Smooth muscle cell (in vitro differentiated cells): ENCODE measurements at regions not wholly inside any gene's neighbourhood (a gene's known extent, or its start where the extent isn't known, plus 50 kb on each side); places are given as distances from the start of the nearest gene placed in this dataset.

Experiments
- DNase-seq: peaks from one replicate; lab custom pipeline; 2025; ENCODE audit not compliant: unreplicated experiment; lab: John Stamatoyannopoulos, UW
- H2AFZ ChIP-seq: fragments of 200-600 bp; sonication (generic); 2 replicates; pipeline ENCODE4 v1.6.0; 2016; ENCODE audit warnings: antibody characterized with exemption, low read depth, mild to moderate bottlenecking
- H3F3A ChIP-seq: fragments of 200-600 bp; sonication (generic); 2 replicates; pipeline ENCODE4 v1.6.0; 2017; ENCODE audit warnings: antibody characterized with exemption, low read depth
- H3K27ac ChIP-seq: fragments of 200-600 bp; sonication (generic); 2 replicates; pipeline ENCODE4 v1.5.1; 2016; ENCODE audit warnings: low read depth, mild to moderate bottlenecking
- H3K27me3 ChIP-seq: fragments of 200-600 bp; sonication (generic); 2 replicates; pipeline ENCODE4 v1.6.1; 2016; ENCODE audit warnings: low read depth, mild to moderate bottlenecking
- H3K36me3 ChIP-seq: fragments of 200-600 bp; sonication (generic); 2 replicates; pipeline ENCODE4 v1.5.1; 2016; ENCODE audit warnings: low read depth
- H3K4me1 ChIP-seq: fragments of 200-600 bp; sonication (generic); 2 replicates; pipeline ENCODE4 v1.5.1; 2016; ENCODE audit warnings: low read depth
- H3K4me2 ChIP-seq: fragments of 200-600 bp; sonication (generic); 2 replicates; pipeline ENCODE4 v1.6.0; 2016; ENCODE audit warnings: mild to moderate bottlenecking
- H3K4me3 ChIP-seq: fragments of 200-600 bp; sonication (generic); 2 replicates; pipeline ENCODE4 v1.5.1; 2016; ENCODE audit warnings: mild to moderate bottlenecking
- H3K79me2 ChIP-seq: fragments of 200-600 bp; sonication (generic); 2 replicates; pipeline ENCODE4 v1.6.0; 2016; ENCODE audit warnings: low read depth, mild to moderate bottlenecking
- H3K9ac ChIP-seq: fragments of 200-600 bp; sonication (generic); 2 replicates; pipeline ENCODE4 v1.6.0; 2016; ENCODE audit warnings: low read depth
- H3K9me3 ChIP-seq: fragments of 200-600 bp; sonication (generic); replicated peaks from 2 replicates; pipeline ENCODE4 v1.5.1; 2016; ENCODE audit warnings: low read depth
- H4K20me1 ChIP-seq: fragments of 200-600 bp; sonication (generic); 2 replicates; pipeline ENCODE4 v1.6.0; 2016; ENCODE audit warnings: low read depth
- CTCF ChIP-seq: fragments of 200-600 bp; sonication (generic); IDR thresholded peaks from 2 replicates; pipeline ENCODE4 v1.5.1; 2017; ENCODE audit warnings: borderline replicate concordance, mild to moderate bottlenecking, antibody characterized with exemption; ENCODE audit not compliant: insufficient read depth, poor library complexity, severe bottlenecking
- WGBS: methylation state at CpG from one replicate; pipeline ENCODE4 v1.1.7; 2016; ENCODE audit warnings: low lambda C conversion rate; 5-methylcytosine and 5-hydroxymethylcytosine counted together

- no peaks in the 10 kb centered on the region for H3K79me2 ChIP-seq
- no peak for TF ChIP-seq CTCF
- H4K20me1 ChIP-seq: no peaks in the 10 kb centered on the region
- H3K9ac ChIP-seq: no peak overlapping the region
- H3K4me2 ChIP-seq: no peak overlapping the region
- WGBS: 82% methylated on average over 5 of the region's 5 CpGs
- no peaks in the 10 kb centered on the region for H3F3A ChIP-seq
- no peaks in the 10 kb centered on the region for H3K9me3 ChIP-seq
- H3K27ac ChIP-seq: no peak overlapping the region
- H3K4me3 ChIP-seq: no peak overlapping the region
- H2AFZ ChIP-seq: no peak overlapping the region
- no peaks in the 10 kb centered on the region for H3K4me1 ChIP-seq
- H3K36me3 ChIP-seq: no peaks in the 10 kb centered on the region
- no peaks in the 10 kb centered on the region for H3K27me3 ChIP-seq
- DNase-seq: no peak
These were observed 1010.9 kb downstream of the NTRK3 start for GRCh38 chr15:87245592-87245991.

GRCh38 chr15:87243474-87243873 lies 1013.1 kb downstream of the NTRK3 start:
- no peak for TF ChIP-seq CTCF
- no peak for DNase-seq

GRCh38 chr15:87239582-87240230 lies 1016.8 kb downstream of the NTRK3 start:
- Histone ChIP-seq H3K9me3 (no peaks in the 10 kb centered on the region), H3K4me3 (no peak overlapping the region), H3K9ac (no peak overlapping the region), H4K20me1 (no peaks in the 10 kb centered on the region), H2AFZ (no peak overlapping the region), H3F3A (no peaks in the 10 kb centered on the region), H3K27me3 (no peaks in the 10 kb centered on the region), H3K79me2 (no peaks in the 10 kb centered on the region), H3K4me1 (no peaks in the 10 kb centered on the region), H3K27ac (no peak overlapping the region), H3K4me2 (no peak overlapping the region), H3K36me3 (no peaks in the 10 kb centered on the region)
- 70% methylated on average over 3 of the region's 3 CpGs for WGBS
- no peak for DNase-seq
- no peak for TF ChIP-seq CTCF

More at GRCh38 chr15:87243474-87243873, 1013.1 kb downstream of the NTRK3 start:
- H3K4me3 ChIP-seq: no peak overlapping the region
- no peaks in the 10 kb centered on the region for H3F3A ChIP-seq
- no peak overlapping the region for H3K9ac ChIP-seq
- no peaks in the 10 kb centered on the region for H3K4me1 ChIP-seq
- no peaks in the 10 kb centered on the region for H3K9me3 ChIP-seq
- H3K4me2 ChIP-seq: no peak overlapping the region
- no peaks in the 10 kb centered on the region for H3K27me3 ChIP-seq
- no peak overlapping the region for H2AFZ ChIP-seq
- no peaks in the 10 kb centered on the region for H4K20me1 ChIP-seq
- H3K36me3 ChIP-seq: no peaks in the 10 kb centered on the region
- H3K79me2 ChIP-seq: no peaks in the 10 kb centered on the region
- H3K27ac ChIP-seq: no peak overlapping the region

- 100% methylated on average over 1 of the region's 1 CpG for WGBS
- H2AFZ ChIP-seq: no peak overlapping the region
These were observed 1018.0 kb downstream of the NTRK3 start for GRCh38 chr15:87238451-87239068.

More at GRCh38 chr15:87238451-87239068, 1018.0 kb downstream of the NTRK3 start:
- Histone ChIP-seq H3K4me1 (no peaks in the 10 kb centered on the region), H3K4me3 (no peak overlapping the region), H4K20me1 (no peaks in the 10 kb centered on the region), H3F3A (no peaks in the 10 kb centered on the region), H3K27ac (no peak overlapping the region), H3K4me2 (no peak overlapping the region), H3K36me3 (no peaks in the 10 kb centered on the region), H3K27me3 (no peaks in the 10 kb centered on the region), H3K9me3 (no peaks in the 10 kb centered on the region), H3K79me2 (no peaks in the 10 kb centered on the region), H3K9ac (no peak overlapping the region)
- no peak for DNase-seq
- no peak for TF ChIP-seq CTCF
